ENCODE measurements at regions not wholly inside any gene's neighbourhood (a gene's known extent, or its start where the extent isn't known, plus 50 kb on each side); places are given as distances from the start of the nearest gene placed in this dataset.

DNA sequence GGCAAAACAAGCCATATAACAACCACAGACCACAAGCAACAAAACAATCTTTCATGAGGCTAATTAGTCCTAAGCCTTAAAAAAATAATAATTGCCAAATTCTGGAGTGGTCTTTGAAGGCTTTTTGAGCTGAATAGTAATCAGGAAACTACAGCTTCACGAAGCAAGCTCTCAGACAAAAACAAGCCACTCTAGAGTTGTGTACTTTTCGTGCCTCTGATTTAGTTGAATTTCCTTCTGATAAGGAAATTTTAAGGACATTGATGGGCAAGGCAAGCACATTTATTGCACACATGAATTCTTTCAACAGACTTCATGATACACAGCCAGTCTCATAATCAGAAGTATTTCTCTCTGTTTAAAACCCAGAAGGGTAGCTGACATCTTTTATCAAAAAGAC lies 130.8 kb upstream of the IRX3 start:
- TF ChIP-seq EZH2 (IDR thresholded peaks at IDR 0.05; ENCODE audit: insufficient read depth, poor library complexity, severe bottlenecking) (no peak), EZH2phosphoT487 (IDR thresholded peaks at IDR 0.05; ENCODE audit: insufficient read depth, low read depth) (no peak)

Data from GM23248 (cell line).